ENCODE measurements at regions not wholly inside any gene's neighbourhood (a gene's known extent, or its start where the extent isn't known, plus 50 kb on each side); places are given as distances from the start of the nearest gene placed in this dataset.

DNA sequence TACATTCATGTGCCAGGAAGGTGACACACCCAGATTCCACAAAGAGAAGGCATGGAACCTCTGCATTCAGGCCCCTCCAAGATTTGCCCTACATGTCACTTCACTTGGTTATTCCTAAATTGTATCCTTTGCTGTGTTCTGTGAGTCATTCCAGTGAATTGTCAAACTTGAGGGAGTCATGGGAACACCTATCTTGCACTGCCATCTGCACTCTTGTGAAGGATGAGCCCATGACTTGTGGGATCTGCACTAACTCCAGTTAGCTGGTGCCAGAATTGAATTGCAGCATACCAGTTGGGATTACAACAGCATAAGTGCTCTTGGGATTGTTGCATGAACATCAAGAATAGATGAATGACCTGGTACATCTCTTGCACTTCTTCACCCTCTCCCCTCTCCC is 1288.0 kb upstream of the ZEB2 start:
- Mint-ChIP-seq H3K9me3 (ENCODE audit: unreplicated experiment) (no peaks in the 10 kb centered on the region), H3K4me3 (ENCODE audit: unreplicated experiment) (no peak overlapping the region), H3K27ac (ENCODE audit: unreplicated experiment) (no peak overlapping the region), H3K36me3 (ENCODE audit: unreplicated experiment) (no peaks in the 10 kb centered on the region), H3K27me3 (ENCODE audit: unreplicated experiment) (no peaks in the 10 kb centered on the region), H3K4me1 (ENCODE audit: unreplicated experiment) (peaks cover 19% of the 10 kb centered on the region)
- no peak for DNase-seq (ENCODE audit: extremely low spot score, unreplicated experiment)
- TF ChIP-seq, protein P1, sequence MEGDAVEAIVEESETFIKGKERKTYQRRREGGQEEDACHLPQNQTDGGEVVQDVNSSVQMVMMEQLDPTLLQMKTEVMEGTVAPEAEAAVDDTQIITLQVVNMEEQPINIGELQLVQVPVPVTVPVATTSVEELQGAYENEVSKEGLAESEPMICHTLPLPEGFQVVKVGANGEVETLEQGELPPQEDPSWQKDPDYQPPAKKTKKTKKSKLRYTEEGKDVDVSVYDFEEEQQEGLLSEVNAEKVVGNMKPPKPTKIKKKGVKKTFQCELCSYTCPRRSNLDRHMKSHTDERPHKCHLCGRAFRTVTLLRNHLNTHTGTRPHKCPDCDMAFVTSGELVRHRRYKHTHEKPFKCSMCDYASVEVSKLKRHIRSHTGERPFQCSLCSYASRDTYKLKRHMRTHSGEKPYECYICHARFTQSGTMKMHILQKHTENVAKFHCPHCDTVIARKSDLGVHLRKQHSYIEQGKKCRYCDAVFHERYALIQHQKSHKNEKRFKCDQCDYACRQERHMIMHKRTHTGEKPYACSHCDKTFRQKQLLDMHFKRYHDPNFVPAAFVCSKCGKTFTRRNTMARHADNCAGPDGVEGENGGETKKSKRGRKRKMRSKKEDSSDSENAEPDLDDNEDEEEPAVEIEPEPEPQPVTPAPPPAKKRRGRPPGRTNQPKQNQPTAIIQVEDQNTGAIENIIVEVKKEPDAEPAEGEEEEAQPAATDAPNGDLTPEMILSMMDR (IDR thresholded peaks at IDR 0.05): no peak

DNA sequence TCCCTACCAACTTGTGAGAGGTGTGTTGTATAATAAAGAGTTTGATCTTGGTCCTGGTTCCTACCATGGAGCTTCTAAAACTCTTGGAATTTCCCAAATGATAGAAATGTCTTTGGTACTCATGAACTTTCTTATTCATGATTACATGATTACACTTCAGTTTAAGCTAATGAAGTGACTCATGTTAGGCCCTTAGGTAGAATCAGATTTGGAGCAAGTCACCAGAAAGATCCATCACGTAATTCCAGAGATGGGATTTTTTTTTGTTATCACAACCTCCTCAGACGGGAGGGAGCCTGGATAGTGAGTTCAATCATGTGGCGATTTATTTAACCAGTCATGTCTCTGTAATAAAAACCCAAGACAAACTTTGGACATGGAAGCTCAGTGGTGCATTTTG is 1287.6 kb upstream of the ZEB2 start:
- H3K9me3 Mint-ChIP-seq (ENCODE audit: unreplicated experiment): no peaks in the 10 kb centered on the region
- DNase-seq (ENCODE audit: extremely low spot score, unreplicated experiment): no peak
- no peak overlapping the region for H3K4me3 Mint-ChIP-seq (ENCODE audit: unreplicated experiment)
- TF ChIP-seq, protein P1 (IDR thresholded peaks at IDR 0.05): no peak
- H3K27me3 Mint-ChIP-seq (ENCODE audit: unreplicated experiment): no peaks in the 10 kb centered on the region
- no peaks in the 10 kb centered on the region for H3K36me3 Mint-ChIP-seq (ENCODE audit: unreplicated experiment)
- H3K27ac Mint-ChIP-seq (ENCODE audit: unreplicated experiment): no peak overlapping the region
- H3K4me1 Mint-ChIP-seq (ENCODE audit: unreplicated experiment): peaks cover 15% of the 10 kb centered on the region

DNA sequence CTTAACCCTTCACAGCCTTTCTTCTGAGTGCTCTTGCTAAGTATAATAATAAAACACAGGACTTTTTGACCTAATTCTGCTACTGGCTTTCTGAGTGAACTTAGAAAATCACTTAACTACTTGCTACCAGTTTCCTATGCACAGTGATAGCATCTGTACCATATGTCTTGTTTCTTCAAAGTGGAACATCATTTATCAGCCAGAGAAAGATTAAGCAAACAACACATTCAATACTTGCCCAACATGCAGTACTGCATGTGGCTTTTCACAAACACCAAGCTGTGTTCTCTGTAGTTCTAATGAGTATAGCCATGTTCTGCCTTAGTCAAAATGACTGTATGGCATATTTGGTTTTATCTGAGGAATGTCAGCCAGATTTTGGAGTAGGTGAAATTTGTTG is 1286.6 kb upstream of the ZEB2 start:
- H3K36me3 Mint-ChIP-seq (ENCODE audit: unreplicated experiment): no peaks in the 10 kb centered on the region

DNA sequence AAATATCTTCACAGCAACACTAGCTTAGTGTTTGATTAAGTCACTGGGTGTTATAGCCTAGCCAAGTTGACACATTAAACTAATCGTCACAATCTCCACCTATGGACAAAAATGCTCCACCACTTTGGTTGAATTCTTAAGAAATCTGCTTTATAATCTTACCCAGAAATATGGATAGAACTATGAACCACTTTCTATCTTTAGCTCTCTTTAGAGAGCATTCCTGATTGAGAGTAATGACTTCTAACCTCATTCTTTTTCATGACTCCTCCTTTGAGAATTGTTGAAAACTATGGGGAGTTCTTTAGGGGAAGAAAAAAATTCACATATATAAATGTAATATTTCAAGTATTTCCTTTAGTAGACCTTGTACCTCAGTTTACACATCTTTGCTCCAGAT is 1282.2 kb upstream of the ZEB2 start:
- no peaks in the 10 kb centered on the region for H3K27me3 Mint-ChIP-seq (ENCODE audit: unreplicated experiment)
- no peak overlapping the region for H3K27ac Mint-ChIP-seq (ENCODE audit: unreplicated experiment)
- H3K9me3 Mint-ChIP-seq (ENCODE audit: unreplicated experiment): no peaks in the 10 kb centered on the region
- H3K4me3 Mint-ChIP-seq (ENCODE audit: unreplicated experiment): no peak overlapping the region
- no peak for DNase-seq (ENCODE audit: extremely low spot score, unreplicated experiment)
- TF ChIP-seq, protein P1 (IDR thresholded peaks at IDR 0.05): no peak
- no peaks in the 10 kb centered on the region for H3K4me1 Mint-ChIP-seq (ENCODE audit: unreplicated experiment)
- no peaks in the 10 kb centered on the region for H3K36me3 Mint-ChIP-seq (ENCODE audit: unreplicated experiment)

More for the DNA sequence above, 1286.6 kb upstream of the ZEB2 start:
- H3K4me3 Mint-ChIP-seq (ENCODE audit: unreplicated experiment): no peak overlapping the region
- no peaks in the 10 kb centered on the region for H3K9me3 Mint-ChIP-seq (ENCODE audit: unreplicated experiment)
- TF ChIP-seq, protein P1 (IDR thresholded peaks at IDR 0.05): no peak
- no peak for DNase-seq (ENCODE audit: extremely low spot score, unreplicated experiment)
- H3K4me1 Mint-ChIP-seq (ENCODE audit: unreplicated experiment): peaks cover 5% of the 10 kb centered on the region
- no peak overlapping the region for H3K27ac Mint-ChIP-seq (ENCODE audit: unreplicated experiment)
- no peaks in the 10 kb centered on the region for H3K27me3 Mint-ChIP-seq (ENCODE audit: unreplicated experiment)

DNA sequence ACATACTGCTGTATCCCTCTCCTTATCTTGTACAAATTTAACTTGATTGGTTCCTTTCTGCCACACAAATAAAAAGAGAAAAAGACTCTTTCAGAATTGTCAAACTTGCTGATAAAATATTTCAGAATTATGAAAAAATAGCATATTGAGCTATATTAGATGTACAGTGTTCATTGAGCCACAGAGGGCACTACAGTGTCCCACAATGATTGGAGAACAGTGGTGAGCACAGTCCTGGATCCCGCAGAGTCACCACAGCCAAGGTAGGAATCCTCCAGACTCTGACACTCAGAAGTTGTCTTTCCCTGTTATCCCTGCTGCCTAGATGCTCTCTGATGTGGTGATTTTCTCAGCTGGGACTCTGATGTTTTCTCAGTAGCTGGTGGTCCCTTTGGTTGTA is 1281.3 kb upstream of the ZEB2 start:
- Mint-ChIP-seq H3K4me3 (ENCODE audit: unreplicated experiment) (no peak overlapping the region), H3K4me1 (ENCODE audit: unreplicated experiment) (no peaks in the 10 kb centered on the region), H3K9me3 (ENCODE audit: unreplicated experiment) (no peaks in the 10 kb centered on the region), H3K36me3 (ENCODE audit: unreplicated experiment) (no peaks in the 10 kb centered on the region), H3K27ac (ENCODE audit: unreplicated experiment) (no peak overlapping the region), H3K27me3 (ENCODE audit: unreplicated experiment) (no peaks in the 10 kb centered on the region)
- no peak for DNase-seq (ENCODE audit: extremely low spot score, unreplicated experiment)
- TF ChIP-seq, protein P1 (IDR thresholded peaks at IDR 0.05): no peak

Measured in osteocyte (in vitro differentiated cells).